SK-N-MC (cell line): ENCODE measurements at regions not wholly inside any gene's neighbourhood (a gene's known extent, or its start where the extent isn't known, plus 50 kb on each side); places are given as distances from the start of the nearest gene placed in this dataset.

Experiments
- EZH2 ChIP-seq: fragments of 200-600 bp; sonication (generic); IDR thresholded peaks from one replicate; pipeline ENCODE4 v1.6.1; 2017; ENCODE audit warnings: antibody characterized with exemption
- FOXP2 ChIP-seq: optimal IDR thresholded peaks from 2 replicates; pipeline ENCODE3; 2011; ENCODE audit warnings: mild to moderate bottlenecking, moderate library complexity; ENCODE audit not compliant: insufficient read depth; ENCODE audit errors: extremely low read length, control extremely low read depth
- POLR2AphosphoS5 ChIP-seq: IDR thresholded peaks from 2 replicates; pipeline ENCODE4 v1.6.1; 2012; ENCODE audit warnings: mild to moderate bottlenecking, low read depth, low read length, borderline replicate concordance

GRCh38 chr14:61872452-61872851 lies 110.2 kb downstream of the SNAPC1 start:
- no peak for TF ChIP-seq POLR2AphosphoS5
- no peak for TF ChIP-seq EZH2
- TF ChIP-seq FOXP2 = no peak
